ENCODE measurements at regions not wholly inside any gene's neighbourhood (a gene's known extent, or its start where the extent isn't known, plus 50 kb on each side); places are given as distances from the start of the nearest gene placed in this dataset.

- TF ChIP-seq POLR2A (IDR thresholded peaks at IDR 0.05) (no peak), POLR2AphosphoS5 (IDR thresholded peaks at IDR 0.05; ENCODE audit: insufficient read depth in 1 of 2, low read depth in 1 of 2) (no peak)
- TF ChIP-seq, protein P1, sequence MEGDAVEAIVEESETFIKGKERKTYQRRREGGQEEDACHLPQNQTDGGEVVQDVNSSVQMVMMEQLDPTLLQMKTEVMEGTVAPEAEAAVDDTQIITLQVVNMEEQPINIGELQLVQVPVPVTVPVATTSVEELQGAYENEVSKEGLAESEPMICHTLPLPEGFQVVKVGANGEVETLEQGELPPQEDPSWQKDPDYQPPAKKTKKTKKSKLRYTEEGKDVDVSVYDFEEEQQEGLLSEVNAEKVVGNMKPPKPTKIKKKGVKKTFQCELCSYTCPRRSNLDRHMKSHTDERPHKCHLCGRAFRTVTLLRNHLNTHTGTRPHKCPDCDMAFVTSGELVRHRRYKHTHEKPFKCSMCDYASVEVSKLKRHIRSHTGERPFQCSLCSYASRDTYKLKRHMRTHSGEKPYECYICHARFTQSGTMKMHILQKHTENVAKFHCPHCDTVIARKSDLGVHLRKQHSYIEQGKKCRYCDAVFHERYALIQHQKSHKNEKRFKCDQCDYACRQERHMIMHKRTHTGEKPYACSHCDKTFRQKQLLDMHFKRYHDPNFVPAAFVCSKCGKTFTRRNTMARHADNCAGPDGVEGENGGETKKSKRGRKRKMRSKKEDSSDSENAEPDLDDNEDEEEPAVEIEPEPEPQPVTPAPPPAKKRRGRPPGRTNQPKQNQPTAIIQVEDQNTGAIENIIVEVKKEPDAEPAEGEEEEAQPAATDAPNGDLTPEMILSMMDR (IDR thresholded peaks at IDR 0.05): no peak
- Histone ChIP-seq H3K27me3 (no peaks in the 10 kb centered on the region), H3K4me1 (no peaks in the 10 kb centered on the region), H3K4me3 (no peak overlapping the region), H3K9me3 (no peaks in the 10 kb centered on the region), H3K36me3 (no peaks in the 10 kb centered on the region), H3K27ac (no peak overlapping the region)
- intact Hi-C loops (cut with DNase I): no loop called here
- DNase-seq (ENCODE audit: extremely low spot score in 2 of 2): no peak
These were observed 260.7 kb downstream of the CHRM3 start for GRCh38 chr1:239647045-239647444.

GRCh38 chr1:239647964-239648632 lies 261.7 kb downstream of the CHRM3 start:
- no peak overlapping the region for H3K4me3 ChIP-seq
- no peak for DNase-seq (ENCODE audit: extremely low spot score in 2 of 2)
- intact Hi-C loops (cut with DNase I): no loop called here
- no peaks in the 10 kb centered on the region for H3K27me3 ChIP-seq
- H3K4me1 ChIP-seq: no peaks in the 10 kb centered on the region
- H3K27ac ChIP-seq: no peak overlapping the region
- no peaks in the 10 kb centered on the region for H3K9me3 ChIP-seq
- TF ChIP-seq, protein P1 (IDR thresholded peaks at IDR 0.05): no peak
- TF ChIP-seq POLR2A (IDR thresholded peaks at IDR 0.05) (no peak), POLR2AphosphoS5 (IDR thresholded peaks at IDR 0.05; ENCODE audit: insufficient read depth in 1 of 2, low read depth in 1 of 2) (no peak)
- H3K36me3 ChIP-seq: no peaks in the 10 kb centered on the region

- Histone ChIP-seq H3K36me3 (no peaks in the 10 kb centered on the region), H3K4me3 (no peak overlapping the region)
- no peak for DNase-seq (ENCODE audit: extremely low spot score in 2 of 2)
These were observed 268.7 kb downstream of the CHRM3 start for GRCh38 chr1:239655023-239655422.

GRCh38 chr1:239657291-239657690 lies 270.9 kb downstream of the CHRM3 start:
- no peak overlapping the region for H3K4me3 ChIP-seq
- DNase-seq (ENCODE audit: extremely low spot score in 2 of 2): no peak
- TF ChIP-seq, protein P1 (IDR thresholded peaks at IDR 0.05): no peak
- TF ChIP-seq POLR2A (IDR thresholded peaks at IDR 0.05) (no peak), POLR2AphosphoS5 (IDR thresholded peaks at IDR 0.05; ENCODE audit: insufficient read depth in 1 of 2, low read depth in 1 of 2) (no peak)
- no peaks in the 10 kb centered on the region for H3K27me3 ChIP-seq
- no peaks in the 10 kb centered on the region for H3K36me3 ChIP-seq
- no peaks in the 10 kb centered on the region for H3K4me1 ChIP-seq
- H3K27ac ChIP-seq: no peak overlapping the region
- intact Hi-C loops (cut with DNase I): no loop called here
- H3K9me3 ChIP-seq: no peaks in the 10 kb centered on the region

More at GRCh38 chr1:239655023-239655422, 268.7 kb downstream of the CHRM3 start:
- Histone ChIP-seq H3K27ac (no peak overlapping the region), H3K9me3 (no peaks in the 10 kb centered on the region), H3K4me1 (no peaks in the 10 kb centered on the region), H3K27me3 (no peaks in the 10 kb centered on the region)
- TF ChIP-seq POLR2AphosphoS5 (IDR thresholded peaks at IDR 0.05; ENCODE audit: insufficient read depth in 1 of 2, low read depth in 1 of 2) (no peak), POLR2A (IDR thresholded peaks at IDR 0.05) (no peak)
- TF ChIP-seq, protein P1 (IDR thresholded peaks at IDR 0.05): no peak
- intact Hi-C loops (cut with DNase I): no loop called here

DNA sequence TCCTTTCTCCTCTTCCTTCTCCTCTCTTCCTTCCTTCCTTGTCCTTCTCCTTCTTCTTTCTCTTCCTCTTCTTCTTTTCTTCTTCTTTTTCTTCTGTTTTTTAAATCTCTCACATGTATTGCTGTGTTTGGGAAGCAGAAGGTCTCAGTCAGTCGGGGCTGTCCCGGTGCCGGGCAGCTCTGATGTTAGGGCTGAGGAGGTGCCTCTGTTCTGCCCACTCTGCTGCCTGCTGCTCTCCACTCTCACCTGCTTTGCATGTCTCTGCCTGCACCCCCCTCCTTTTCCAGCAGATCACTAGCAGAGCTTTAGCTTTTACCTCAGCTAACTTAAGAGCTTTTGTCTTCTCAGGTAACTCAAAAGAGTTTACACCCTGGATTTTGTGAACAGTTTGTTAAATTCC lies 276.6 kb downstream of the CHRM3 start:
- no peaks in the 10 kb centered on the region for H3K27me3 ChIP-seq
- intact Hi-C loops (cut with DNase I): no loop called here

More for the DNA sequence above, 276.6 kb downstream of the CHRM3 start:
- Histone ChIP-seq H3K4me1 (no peaks in the 10 kb centered on the region), H3K4me3 (no peak overlapping the region), H3K36me3 (no peaks in the 10 kb centered on the region), H3K9me3 (no peaks in the 10 kb centered on the region), H3K27ac (no peak overlapping the region)
- no peak for DNase-seq (ENCODE audit: extremely low spot score in 2 of 2)
- TF ChIP-seq, protein P1 (IDR thresholded peaks at IDR 0.05): no peak
- no peak for TF ChIP-seq POLR2A (IDR thresholded peaks at IDR 0.05)
- no peak for TF ChIP-seq POLR2AphosphoS5 (IDR thresholded peaks at IDR 0.05; ENCODE audit: insufficient read depth in 1 of 2, low read depth in 1 of 2)

Measured in vagina (tissue), 2 donors.